Peyer's patch (tissue), 4 donors: ENCODE measurements at regions not wholly inside any gene's neighbourhood (a gene's known extent, or its start where the extent isn't known, plus 50 kb on each side); places are given as distances from the start of the nearest gene placed in this dataset.

ENCODE experiments used
- DNase-seq, 3 donors: peaks; one replicate each; pipeline ENCODE4 v3.0.0-alpha.2; 2017 to 2019
- H3K27ac ChIP-seq, 4 donors: fragments of 200-600 bp; sonication (generic); one replicate each; pipeline ENCODE4 v1.5.1; 2016 to 2019
- H3K27me3 ChIP-seq, 2 donors: fragments of 200-600 bp; sonication (generic); one replicate each; pipeline ENCODE4 v1.5.1; 2019
- H3K36me3 ChIP-seq, 3 donors: fragments of 200-600 bp; sonication (generic); one replicate each; pipeline ENCODE4 v1.5.1; 2016 to 2019
- H3K4me1 ChIP-seq, 4 donors: fragments of 200-600 bp; sonication (generic); one replicate each; pipeline ENCODE4 v1.5.1; 2016 to 2019
- H3K4me3 ChIP-seq, 4 donors: fragments of 200-600 bp; sonication (generic); 1 replicate in 3 of 4; 2 replicates in 1 of 4; pipeline ENCODE4 v1.5.1; 2016 to 2019; ENCODE audit warnings: mild to moderate bottlenecking in 1 of 4
- H3K9me3 ChIP-seq, 4 donors: fragments of 200-600 bp; sonication (generic); one replicate each; pipeline ENCODE4 v1.5.1; 2016 to 2019; ENCODE audit warnings: mild to moderate bottlenecking in 1 of 4
- POLR2A ChIP-seq, 2 donors: fragments of 450-650 bp; IDR thresholded peaks; one replicate each; pipeline ENCODE4 v1.5.1; 2017; ENCODE audit warnings: antibody characterized with exemption in 2 of 2, mild to moderate bottlenecking in 2 of 2, moderate library complexity in 2 of 2
- TF ChIP-seq, protein P1 (sequence below), 6 experiments: fragments of 450-650 bp in 4 of 6; fragments of 200-600 bp in 2 of 6; sonication (generic) in 1 of 6; IDR thresholded peaks; one replicate each; pipeline ENCODE4 v1.5.1; 2017 to 2019; ENCODE audit warnings: antibody characterized with exemption in 6 of 6, mild to moderate bottlenecking in 3 of 6, moderate library complexity in 1 of 6

DNA sequence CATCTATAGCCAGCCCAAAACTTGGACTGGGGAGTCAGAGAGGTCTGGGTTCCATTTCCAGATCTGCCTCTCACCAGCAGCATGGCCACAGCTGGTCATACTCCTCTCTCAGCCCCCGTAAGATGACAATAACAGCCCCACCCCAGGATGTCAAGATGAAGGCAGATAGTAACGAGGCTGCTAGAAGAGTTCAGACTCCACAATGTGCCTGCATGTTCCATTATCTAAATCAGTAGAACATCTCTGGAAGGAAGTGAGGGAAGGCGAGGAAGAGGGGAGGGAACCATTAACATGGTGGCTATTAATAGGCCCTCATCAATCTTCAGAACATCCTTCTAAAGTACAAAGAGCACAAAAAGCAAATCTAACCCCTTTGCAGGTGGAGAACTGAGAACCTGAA lies 98.0 kb upstream of the KCNG1 start:
- peaks cover 0 to 28% (median 1%) of the 10 kb centered on the region in 4 donors for H3K4me1 ChIP-seq
- H3K9me3 ChIP-seq: no peaks in the 10 kb centered on the region
- no peaks in the 10 kb centered on the region for H3K27me3 ChIP-seq
- no peak for TF ChIP-seq POLR2A (IDR thresholded peaks at IDR 0.05)
- TF ChIP-seq, protein P1, sequence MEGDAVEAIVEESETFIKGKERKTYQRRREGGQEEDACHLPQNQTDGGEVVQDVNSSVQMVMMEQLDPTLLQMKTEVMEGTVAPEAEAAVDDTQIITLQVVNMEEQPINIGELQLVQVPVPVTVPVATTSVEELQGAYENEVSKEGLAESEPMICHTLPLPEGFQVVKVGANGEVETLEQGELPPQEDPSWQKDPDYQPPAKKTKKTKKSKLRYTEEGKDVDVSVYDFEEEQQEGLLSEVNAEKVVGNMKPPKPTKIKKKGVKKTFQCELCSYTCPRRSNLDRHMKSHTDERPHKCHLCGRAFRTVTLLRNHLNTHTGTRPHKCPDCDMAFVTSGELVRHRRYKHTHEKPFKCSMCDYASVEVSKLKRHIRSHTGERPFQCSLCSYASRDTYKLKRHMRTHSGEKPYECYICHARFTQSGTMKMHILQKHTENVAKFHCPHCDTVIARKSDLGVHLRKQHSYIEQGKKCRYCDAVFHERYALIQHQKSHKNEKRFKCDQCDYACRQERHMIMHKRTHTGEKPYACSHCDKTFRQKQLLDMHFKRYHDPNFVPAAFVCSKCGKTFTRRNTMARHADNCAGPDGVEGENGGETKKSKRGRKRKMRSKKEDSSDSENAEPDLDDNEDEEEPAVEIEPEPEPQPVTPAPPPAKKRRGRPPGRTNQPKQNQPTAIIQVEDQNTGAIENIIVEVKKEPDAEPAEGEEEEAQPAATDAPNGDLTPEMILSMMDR (IDR thresholded peaks at IDR 0.05): no peak
- no peak overlapping the region for H3K4me3 ChIP-seq
- H3K27ac ChIP-seq: no peak overlapping the region
- DNase-seq: no peak
- no peaks in the 10 kb centered on the region for H3K36me3 ChIP-seq

DNA sequence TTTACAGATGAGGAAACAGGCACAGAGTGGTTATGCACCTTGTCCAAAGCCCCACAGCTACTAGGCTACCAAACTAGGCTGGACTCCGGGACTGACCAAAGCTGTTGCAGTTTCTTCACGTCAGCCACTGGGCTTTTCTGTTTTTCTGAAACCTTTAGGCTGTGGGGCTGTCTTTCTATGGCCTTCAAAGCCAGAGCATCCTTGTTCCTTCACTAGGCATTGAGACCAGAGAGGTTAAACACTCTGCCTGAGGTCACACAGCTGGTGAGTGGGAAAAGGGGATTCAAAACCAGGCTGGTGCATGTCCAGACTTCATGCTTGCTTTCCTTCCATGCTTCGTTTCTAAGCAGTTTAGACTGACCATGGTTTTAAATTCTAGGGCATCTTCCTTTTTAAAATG lies 97.5 kb upstream of the KCNG1 start:
- TF ChIP-seq, protein P1 (IDR thresholded peaks at IDR 0.05): no peak
- TF ChIP-seq POLR2A (IDR thresholded peaks at IDR 0.05): no peak
- no peaks in the 10 kb centered on the region for H3K36me3 ChIP-seq
- peaks cover 0 to 24% (median 1%) of the 10 kb centered on the region in 4 donors for H3K4me1 ChIP-seq
- H3K27me3 ChIP-seq: no peaks in the 10 kb centered on the region
- DNase-seq: no peak
- no peak overlapping the region for H3K4me3 ChIP-seq
- no peaks in the 10 kb centered on the region for H3K9me3 ChIP-seq
- no peak overlapping the region for H3K27ac ChIP-seq

DNA sequence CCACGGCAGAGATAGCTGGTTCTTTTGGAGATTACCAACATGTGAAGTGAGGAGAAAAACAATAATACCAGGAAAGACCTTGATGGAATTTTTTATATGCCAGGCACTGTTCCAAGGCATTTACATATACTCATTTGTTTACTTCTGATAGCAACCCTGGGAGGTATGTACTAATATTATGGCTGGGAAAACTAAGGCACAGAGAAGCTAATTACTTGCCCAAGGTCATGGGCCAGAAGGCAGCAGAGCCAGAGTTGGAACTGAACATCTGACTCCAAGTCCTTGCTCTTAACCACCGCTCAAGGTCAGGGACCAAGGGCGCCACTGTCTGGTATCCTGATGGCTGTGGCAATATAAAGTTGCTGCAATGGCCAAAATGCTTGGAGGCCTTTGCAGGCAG lies 97.0 kb upstream of the KCNG1 start:
- TF ChIP-seq, protein P1 (IDR thresholded peaks at IDR 0.05): no peak
- no peak for TF ChIP-seq POLR2A (IDR thresholded peaks at IDR 0.05)
- Histone ChIP-seq H3K4me1 (peaks cover 0 to 21% (median 1%) of the 10 kb centered on the region in 4 donors), H3K9me3 (no peaks in the 10 kb centered on the region), H3K36me3 (no peaks in the 10 kb centered on the region), H3K27ac (no peak overlapping the region), H3K4me3 (no peak overlapping the region), H3K27me3 (no peaks in the 10 kb centered on the region)
- DNase-seq: no peak

DNA sequence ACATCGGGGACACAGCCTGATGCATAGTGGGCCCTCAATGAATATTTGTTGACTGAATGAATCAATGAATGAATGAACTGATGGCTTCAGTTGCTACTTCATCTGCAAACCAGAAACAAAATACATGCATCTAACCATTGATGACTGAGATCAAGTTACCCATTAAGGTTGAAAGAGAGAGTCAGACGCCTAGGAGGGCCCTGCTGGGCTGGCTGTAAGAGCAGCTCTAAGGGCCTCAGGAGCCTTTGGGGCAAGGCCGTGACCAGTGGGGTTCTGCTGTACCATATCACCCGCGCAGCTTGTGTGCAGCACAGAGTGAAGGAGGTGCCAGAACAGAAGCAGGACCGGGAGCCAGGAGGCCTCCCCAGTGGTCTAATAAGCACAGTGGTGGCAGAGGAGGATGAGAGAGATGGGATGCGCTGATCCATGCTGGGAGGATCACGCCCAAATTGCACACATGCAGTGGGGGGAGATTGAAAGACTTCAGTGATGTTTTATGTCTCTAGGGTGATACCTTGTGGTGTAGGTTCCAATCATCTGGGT lies 96.1 kb upstream of the KCNG1 start:
- H3K36me3 ChIP-seq: no peaks in the 10 kb centered on the region
- no peak overlapping the region for H3K4me3 ChIP-seq
- TF ChIP-seq, protein P1 (IDR thresholded peaks at IDR 0.05): no peak
- no peak for TF ChIP-seq POLR2A (IDR thresholded peaks at IDR 0.05)
- no peak for DNase-seq
- H3K27ac ChIP-seq: no peak overlapping the region
- peaks cover 0 to 21% (median 0%) of the 10 kb centered on the region in 4 donors for H3K4me1 ChIP-seq
- H3K27me3 ChIP-seq: no peaks in the 10 kb centered on the region
- H3K9me3 ChIP-seq: no peaks in the 10 kb centered on the region

DNA sequence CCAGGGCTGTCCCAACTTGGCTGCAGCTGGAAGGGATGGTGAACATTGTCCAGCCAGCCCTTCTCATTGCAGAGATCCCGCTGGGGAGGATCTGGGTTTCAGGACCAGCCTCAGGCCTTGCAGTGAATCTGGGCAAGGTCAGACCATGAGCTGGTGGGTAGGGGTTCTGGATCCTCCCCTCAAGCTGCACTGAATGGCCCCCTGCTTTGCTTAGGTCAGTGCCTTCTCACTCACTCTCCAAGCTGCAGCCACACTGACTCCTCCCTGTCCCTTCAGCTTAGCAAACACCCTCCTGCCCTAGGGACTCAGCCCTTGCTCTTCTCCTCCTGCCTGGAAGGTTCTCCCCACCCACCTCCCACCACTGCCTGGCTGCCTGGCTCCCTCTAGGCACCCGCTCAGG lies 95.3 kb upstream of the KCNG1 start:
- no peaks in the 10 kb centered on the region for H3K27me3 ChIP-seq
- DNase-seq: no peak
- H3K36me3 ChIP-seq: no peaks in the 10 kb centered on the region
- TF ChIP-seq POLR2A (IDR thresholded peaks at IDR 0.05): no peak
- TF ChIP-seq, protein P1 (IDR thresholded peaks at IDR 0.05): no peak
- no peak overlapping the region for H3K4me3 ChIP-seq
- peaks cover 0 to 21% (median 0%) of the 10 kb centered on the region in 4 donors for H3K4me1 ChIP-seq
- no peaks in the 10 kb centered on the region for H3K9me3 ChIP-seq
- H3K27ac ChIP-seq: no peak overlapping the region
